ENCODE measurements at regions not wholly inside any gene's neighbourhood (a gene's known extent, or its start where the extent isn't known, plus 50 kb on each side); places are given as distances from the start of the nearest gene placed in this dataset.

- H3K27me3 ChIP-seq (ENCODE audit: insufficient read depth, poor library complexity, severe bottlenecking): no peaks in the 10 kb centered on the region
- H3K27ac ChIP-seq (replicated peaks): no peak overlapping the region
- H3K4me3 ChIP-seq (replicated peaks; ENCODE audit: insufficient read depth, low read length): no peak overlapping the region
- no peak for TF ChIP-seq POLR2AphosphoS5 (IDR thresholded peaks at IDR 0.05; ENCODE audit: low read depth)
- no peak for TF ChIP-seq CTCF (IDR thresholded peaks at IDR 0.05; ENCODE audit: insufficient read depth, low read length)
- TF ChIP-seq GABPA (IDR thresholded peaks at IDR 0.05; ENCODE audit: low read depth): no peak
- TF ChIP-seq REST (IDR thresholded peaks at IDR 0.05; ENCODE audit: insufficient replicate concordance, low read depth): no peak
- no peak for TF ChIP-seq SPI1 (IDR thresholded peaks at IDR 0.05; ENCODE audit: borderline replicate concordance, low read depth)
- DNase-seq (ENCODE audit: low read depth in 1 of 2, low spot score in 1 of 2): no peak
Measured at GRCh38 chr5:89542736-89543135, 659.8 kb upstream of the MEF2C start.

GRCh38 chr5:89537800-89538199 lies 654.8 kb upstream of the MEF2C start:
- Histone ChIP-seq H3K27ac (replicated peaks) (no peak overlapping the region), H3K27me3 (ENCODE audit: insufficient read depth, poor library complexity, severe bottlenecking) (no peaks in the 10 kb centered on the region), H3K4me3 (replicated peaks; ENCODE audit: insufficient read depth, low read length) (no peak overlapping the region)
- no peak for DNase-seq (ENCODE audit: low read depth in 1 of 2, low spot score in 1 of 2)
- no peak for TF ChIP-seq CTCF (IDR thresholded peaks at IDR 0.05; ENCODE audit: insufficient read depth, low read length)

GRCh38 chr5:89536020-89536419 lies 653.0 kb upstream of the MEF2C start:
- Histone ChIP-seq H3K27ac (replicated peaks) (no peak overlapping the region), H3K27me3 (ENCODE audit: insufficient read depth, poor library complexity, severe bottlenecking) (no peaks in the 10 kb centered on the region), H3K4me3 (replicated peaks; ENCODE audit: insufficient read depth, low read length) (no peak overlapping the region)
- DNase-seq (ENCODE audit: low read depth in 1 of 2, low spot score in 1 of 2): no peak
- TF ChIP-seq REST (IDR thresholded peaks at IDR 0.05; ENCODE audit: insufficient replicate concordance, low read depth) (no peak), POLR2AphosphoS5 (IDR thresholded peaks at IDR 0.05; ENCODE audit: low read depth) (no peak), SPI1 (IDR thresholded peaks at IDR 0.05; ENCODE audit: borderline replicate concordance, low read depth) (no peak), CTCF (IDR thresholded peaks at IDR 0.05; ENCODE audit: insufficient read depth, low read length) (no peak), GABPA (IDR thresholded peaks at IDR 0.05; ENCODE audit: low read depth) (no peak)

- H3K27me3 ChIP-seq (ENCODE audit: insufficient read depth, poor library complexity, severe bottlenecking): no peaks in the 10 kb centered on the region
- no peak overlapping the region for H3K4me3 ChIP-seq (replicated peaks; ENCODE audit: insufficient read depth, low read length)
- H3K27ac ChIP-seq (replicated peaks): no peak overlapping the region
- TF ChIP-seq SPI1 (IDR thresholded peaks at IDR 0.05; ENCODE audit: borderline replicate concordance, low read depth) (no peak), CTCF (IDR thresholded peaks at IDR 0.05; ENCODE audit: insufficient read depth, low read length) (no peak), REST (IDR thresholded peaks at IDR 0.05; ENCODE audit: insufficient replicate concordance, low read depth) (no peak), POLR2AphosphoS5 (IDR thresholded peaks at IDR 0.05; ENCODE audit: low read depth) (no peak), GABPA (IDR thresholded peaks at IDR 0.05; ENCODE audit: low read depth) (no peak)
- DNase-seq (ENCODE audit: low read depth in 1 of 2, low spot score in 1 of 2): no peak
Measured at GRCh38 chr5:89535411-89535810, 652.4 kb upstream of the MEF2C start.
